Transverse colon (tissue), 3 donors: ENCODE measurements at regions not wholly inside any gene's neighbourhood (a gene's known extent, or its start where the extent isn't known, plus 50 kb on each side); places are given as distances from the start of the nearest gene placed in this dataset.

ENCODE experiments used
- POLR2A ChIP-seq: fragments of 450-650 bp; IDR thresholded peaks from one replicate; pipeline ENCODE4 v1.6.1; 2016; ENCODE audit warnings: antibody characterized with exemption, mild to moderate bottlenecking, moderate library complexity
- TF ChIP-seq, protein P1 (sequence below), 5 experiments: fragments of 200-600 bp in 3 of 5; fragments of 450-650 bp in 2 of 5; sonication (generic) in 3 of 5; IDR thresholded peaks; 1 replicate in 2 of 5; 2 replicates in 3 of 5; pipeline ENCODE4 v1.5.1; 2016 to 2017; ENCODE audit warnings: antibody characterized with exemption in 5 of 5, inconsistent platforms in 3 of 5, mild to moderate bottlenecking in 2 of 5, moderate library complexity in 1 of 5

DNA sequence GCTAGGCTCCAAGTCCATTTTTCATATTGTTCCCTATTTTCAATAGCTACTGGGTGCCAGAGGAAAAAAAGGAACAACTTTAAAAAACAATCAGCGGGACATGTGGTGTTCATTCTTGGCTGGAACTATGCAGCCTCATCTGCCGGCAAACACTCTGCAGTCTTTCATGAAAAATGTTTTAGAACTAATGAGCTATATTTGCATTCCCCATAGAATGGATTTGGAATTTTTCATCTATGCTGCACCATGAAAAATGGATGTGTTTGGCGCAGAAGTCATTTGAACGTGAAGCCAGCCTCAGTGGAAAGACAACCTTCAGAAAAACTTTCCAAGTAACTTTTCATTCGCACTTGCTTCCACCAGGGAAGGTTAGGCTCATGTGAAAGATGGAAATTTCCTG, 270.5 kb downstream of the SKAP2 start:
- TF ChIP-seq, protein P1, sequence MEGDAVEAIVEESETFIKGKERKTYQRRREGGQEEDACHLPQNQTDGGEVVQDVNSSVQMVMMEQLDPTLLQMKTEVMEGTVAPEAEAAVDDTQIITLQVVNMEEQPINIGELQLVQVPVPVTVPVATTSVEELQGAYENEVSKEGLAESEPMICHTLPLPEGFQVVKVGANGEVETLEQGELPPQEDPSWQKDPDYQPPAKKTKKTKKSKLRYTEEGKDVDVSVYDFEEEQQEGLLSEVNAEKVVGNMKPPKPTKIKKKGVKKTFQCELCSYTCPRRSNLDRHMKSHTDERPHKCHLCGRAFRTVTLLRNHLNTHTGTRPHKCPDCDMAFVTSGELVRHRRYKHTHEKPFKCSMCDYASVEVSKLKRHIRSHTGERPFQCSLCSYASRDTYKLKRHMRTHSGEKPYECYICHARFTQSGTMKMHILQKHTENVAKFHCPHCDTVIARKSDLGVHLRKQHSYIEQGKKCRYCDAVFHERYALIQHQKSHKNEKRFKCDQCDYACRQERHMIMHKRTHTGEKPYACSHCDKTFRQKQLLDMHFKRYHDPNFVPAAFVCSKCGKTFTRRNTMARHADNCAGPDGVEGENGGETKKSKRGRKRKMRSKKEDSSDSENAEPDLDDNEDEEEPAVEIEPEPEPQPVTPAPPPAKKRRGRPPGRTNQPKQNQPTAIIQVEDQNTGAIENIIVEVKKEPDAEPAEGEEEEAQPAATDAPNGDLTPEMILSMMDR (IDR thresholded peaks at IDR 0.05) = no peak
- TF ChIP-seq POLR2A = no peak
